Neural progenitor cell (in vitro differentiated cells): ENCODE measurements at regions not wholly inside any gene's neighbourhood (a gene's known extent, or its start where the extent isn't known, plus 50 kb on each side); places are given as distances from the start of the nearest gene placed in this dataset.

Experiments
- CTCF ChIP-seq: fragments of 200-600 bp; sonication (generic); IDR thresholded peaks from 2 replicates; pipeline ENCODE4 v1.5.1; 2017; ENCODE audit warnings: antibody characterized with exemption, mild to moderate bottlenecking
- EZH2phosphoT487 ChIP-seq: fragments of 200-600 bp; sonication (generic); IDR thresholded peaks from 2 replicates; pipeline ENCODE4 v1.6.1; 2017; ENCODE audit warnings: antibody characterized with exemption

- no peak for TF ChIP-seq CTCF
- no peak for TF ChIP-seq EZH2phosphoT487
These were observed 94.4 kb downstream of the FAM217A start for GRCh38 chr6:3984494-3984893.
